Naive thymus-derived CD8-positive, alpha-beta T cell (primary cell): ENCODE measurements at regions not wholly inside any gene's neighbourhood (a gene's known extent, or its start where the extent isn't known, plus 50 kb on each side); places are given as distances from the start of the nearest gene placed in this dataset.

Experiments
- ATAC-seq, 2 donors: fragments of 150-1000 bp; cut with Tn5 transposase in 1 of 2; sonication (Bioruptor Pico), chemical (Tn5 transposase) in 1 of 2; 1 replicate in 1 of 2; 2 replicates in 1 of 2; pipeline ENCODE4 v1.10.0; 2021; ENCODE audit warnings: mild to moderate bottlenecking in 2 of 2, moderate library complexity in 2 of 2
- POLR2A ChIA-PET: fragments of 350-600 bp; sonication (Branson Sonifier 250); formaldehyde crosslinking; loops from one replicate; lab custom pipeline; 2021; ENCODE audit warnings: antibody characterized with exemption; lab: Charles Lee
- DNase-seq, 10 donors: peaks; one replicate each; pipeline versions ENCODE4 v3.0.0 to v3.0.0-alpha.2; 2020 to 2022
- H3K27ac Mint-ChIP-seq, 10 donors: one replicate each; pipeline ENCODE4 v1.8.0; 2020 to 2022; ENCODE audit warnings: mild to moderate bottlenecking in 10 of 10, mixed read lengths in 10 of 10, moderate library complexity in 4 of 10, inconsistent platforms in 1 of 10
- H3K27me3 Mint-ChIP-seq, 5 donors: one replicate each; pipeline ENCODE4 v1.8.0; 2021 to 2022; ENCODE audit warnings: mixed read lengths in 5 of 5
- H3K36me3 Mint-ChIP-seq, 3 donors: one replicate each; pipeline ENCODE4 v1.8.0; 2020 to 2022; ENCODE audit warnings: mixed read lengths in 3 of 3, mild to moderate bottlenecking in 2 of 3, inconsistent platforms in 1 of 3
- H3K4me1 Mint-ChIP-seq, 4 donors: one replicate each; pipeline ENCODE4 v1.8.0; 2021 to 2022; ENCODE audit warnings: mixed read lengths in 4 of 4
- H3K4me3 Mint-ChIP-seq, 10 donors: one replicate each; pipeline ENCODE4 v1.8.0; 2020 to 2022; ENCODE audit warnings: mild to moderate bottlenecking in 10 of 10, mixed read lengths in 10 of 10, moderate library complexity in 6 of 10, inconsistent platforms in 1 of 10
- H3K9me3 Mint-ChIP-seq, 9 donors: one replicate each; pipeline ENCODE4 v1.8.0; 2020 to 2022; ENCODE audit warnings: mixed read lengths in 9 of 9, mild to moderate bottlenecking in 3 of 9, inconsistent platforms in 1 of 9, moderate library complexity in 1 of 9

- ATAC-seq: no peak
- no peaks in the 10 kb centered on the region for H3K4me1 Mint-ChIP-seq
- H3K4me3 Mint-ChIP-seq: no peak overlapping the region
- POLR2A ChIA-PET: no interaction called here
- H3K9me3 Mint-ChIP-seq: peaks cover 5 to 33% (median 14%) of the 10 kb centered on the region in 9 donors
- H3K27me3 Mint-ChIP-seq: no peaks in the 10 kb centered on the region
- H3K27ac Mint-ChIP-seq: no peak overlapping the region
- DNase-seq: no peak
- peaks cover 0 to 5% (median 0%) of the 10 kb centered on the region in 3 donors for H3K36me3 Mint-ChIP-seq
These were observed 599.6 kb downstream of the CDH18 start for GRCh38 chr5:19388391-19388790.

GRCh38 chr5:19401032-19401431 is 587.0 kb downstream of the CDH18 start:
- H3K4me3 Mint-ChIP-seq: no peak overlapping the region
- H3K9me3 Mint-ChIP-seq: peaks cover 0 to 43% (median 6%) of the 10 kb centered on the region in 9 donors
- no peaks in the 10 kb centered on the region for H3K36me3 Mint-ChIP-seq
- H3K27ac Mint-ChIP-seq: no peak overlapping the region
- no peaks in the 10 kb centered on the region for H3K4me1 Mint-ChIP-seq
- POLR2A ChIA-PET: no interaction called here
- H3K27me3 Mint-ChIP-seq: no peaks in the 10 kb centered on the region
- ATAC-seq (no peak), DNase-seq (no peak)

GRCh38 chr5:19406576-19407365 is 581.2 kb downstream of the CDH18 start:
- Mint-ChIP-seq H3K36me3 (peaks cover 0 to 6% (median 0%) of the 10 kb centered on the region in 3 donors), H3K27me3 (no peaks in the 10 kb centered on the region), H3K4me1 (no peaks in the 10 kb centered on the region), H3K27ac (no peak overlapping the region), H3K4me3 (no peak overlapping the region), H3K9me3 (peaks cover 7 to 62% (median 12%) of the 10 kb centered on the region in 9 donors)
- DNase-seq: no peak
- POLR2A ChIA-PET: no interaction called here
- no peak for ATAC-seq

- Mint-ChIP-seq H3K4me3 (no peak overlapping the region), H3K4me1 (no peaks in the 10 kb centered on the region), H3K36me3 (peaks cover 0 to 6% (median 0%) of the 10 kb centered on the region in 3 donors), H3K27ac (no peak overlapping the region), H3K9me3 (peaks cover 7 to 57% (median 19%) of the 10 kb centered on the region in 9 donors), H3K27me3 (no peaks in the 10 kb centered on the region)
- POLR2A ChIA-PET: no interaction called here
- no peak for DNase-seq
- ATAC-seq: no peak
These were observed 579.9 kb downstream of the CDH18 start for GRCh38 chr5:19408149-19408548.

- Mint-ChIP-seq H3K4me1 (no peaks in the 10 kb centered on the region), H3K27me3 (no peaks in the 10 kb centered on the region), H3K9me3 (peaks cover 3 to 41% (median 22%) of the 10 kb centered on the region in 9 donors), H3K4me3 (no peak overlapping the region), H3K27ac (no peak overlapping the region), H3K36me3 (no peaks in the 10 kb centered on the region)
- ATAC-seq (no peak), DNase-seq (no peak)
- POLR2A ChIA-PET: no interaction called here
These were observed 576.1 kb downstream of the CDH18 start for GRCh38 chr5:19411936-19412335.
